PFSK-1 (cell line): ENCODE measurements at regions not wholly inside any gene's neighbourhood (a gene's known extent, or its start where the extent isn't known, plus 50 kb on each side); places are given as distances from the start of the nearest gene placed in this dataset.

ENCODE experiments used
- TAF1 ChIP-seq: IDR thresholded peaks from 2 replicates; pipeline ENCODE4 v1.6.1; 2012; ENCODE audit warnings: low read length, control low read depth, borderline replicate concordance; ENCODE audit not compliant: insufficient read depth
- TF ChIP-seq, protein P1 (sequence below), 2 experiments: IDR thresholded peaks; 2 replicates each; pipeline versions ENCODE4 v1.6.1 to v1.8.0; 2011 to 2012; ENCODE audit warnings: low read depth in 2 of 2, low read length in 2 of 2, control low read depth in 1 of 2, inconsistent platforms in 1 of 2, mild to moderate bottlenecking in 1 of 2, moderate library complexity in 1 of 2; ENCODE audit not compliant: insufficient read depth in 1 of 2

DNA sequence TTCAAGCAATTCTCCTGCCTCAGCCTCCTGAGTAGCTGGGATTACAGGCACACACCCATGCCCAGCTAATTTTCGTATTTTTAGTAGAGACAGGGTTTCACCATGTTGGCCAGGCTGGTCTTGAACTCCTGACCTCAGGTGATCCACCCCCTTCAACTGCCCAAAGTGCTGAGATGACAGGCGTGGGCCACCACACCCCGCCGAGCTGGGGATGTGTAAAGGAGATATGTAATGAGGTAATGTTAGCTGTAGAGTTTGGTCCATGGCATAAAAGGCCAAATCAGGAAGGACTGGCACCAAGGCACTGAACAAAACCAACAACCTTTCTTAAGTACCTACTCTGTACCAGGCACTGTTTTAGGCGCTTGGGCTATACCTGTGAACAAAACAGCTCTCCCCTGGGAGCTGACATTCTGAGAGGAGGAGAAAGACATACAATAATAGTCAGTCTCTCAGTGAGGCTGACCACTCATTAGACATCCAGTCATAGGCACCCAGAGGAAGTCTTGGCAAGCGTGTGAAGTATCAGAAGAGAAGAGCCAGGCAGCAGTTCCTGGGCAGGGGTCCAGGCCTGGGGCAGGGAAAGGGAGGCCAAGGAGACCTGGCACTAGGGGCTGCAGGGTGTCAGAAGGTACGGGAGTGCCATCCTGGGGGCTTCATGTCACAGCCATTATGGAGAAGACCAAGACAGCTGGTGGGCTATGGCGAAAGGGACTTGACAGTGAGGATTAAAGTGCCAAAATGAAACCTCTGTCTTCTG is 164.8 kb upstream of the DTNBP1 start:
- TF ChIP-seq, protein P1, sequence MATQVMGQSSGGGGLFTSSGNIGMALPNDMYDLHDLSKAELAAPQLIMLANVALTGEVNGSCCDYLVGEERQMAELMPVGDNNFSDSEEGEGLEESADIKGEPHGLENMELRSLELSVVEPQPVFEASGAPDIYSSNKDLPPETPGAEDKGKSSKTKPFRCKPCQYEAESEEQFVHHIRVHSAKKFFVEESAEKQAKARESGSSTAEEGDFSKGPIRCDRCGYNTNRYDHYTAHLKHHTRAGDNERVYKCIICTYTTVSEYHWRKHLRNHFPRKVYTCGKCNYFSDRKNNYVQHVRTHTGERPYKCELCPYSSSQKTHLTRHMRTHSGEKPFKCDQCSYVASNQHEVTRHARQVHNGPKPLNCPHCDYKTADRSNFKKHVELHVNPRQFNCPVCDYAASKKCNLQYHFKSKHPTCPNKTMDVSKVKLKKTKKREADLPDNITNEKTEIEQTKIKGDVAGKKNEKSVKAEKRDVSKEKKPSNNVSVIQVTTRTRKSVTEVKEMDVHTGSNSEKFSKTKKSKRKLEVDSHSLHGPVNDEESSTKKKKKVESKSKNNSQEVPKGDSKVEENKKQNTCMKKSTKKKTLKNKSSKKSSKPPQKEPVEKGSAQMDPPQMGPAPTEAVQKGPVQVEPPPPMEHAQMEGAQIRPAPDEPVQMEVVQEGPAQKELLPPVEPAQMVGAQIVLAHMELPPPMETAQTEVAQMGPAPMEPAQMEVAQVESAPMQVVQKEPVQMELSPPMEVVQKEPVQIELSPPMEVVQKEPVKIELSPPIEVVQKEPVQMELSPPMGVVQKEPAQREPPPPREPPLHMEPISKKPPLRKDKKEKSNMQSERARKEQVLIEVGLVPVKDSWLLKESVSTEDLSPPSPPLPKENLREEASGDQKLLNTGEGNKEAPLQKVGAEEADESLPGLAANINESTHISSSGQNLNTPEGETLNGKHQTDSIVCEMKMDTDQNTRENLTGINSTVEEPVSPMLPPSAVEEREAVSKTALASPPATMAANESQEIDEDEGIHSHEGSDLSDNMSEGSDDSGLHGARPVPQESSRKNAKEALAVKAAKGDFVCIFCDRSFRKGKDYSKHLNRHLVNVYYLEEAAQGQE (IDR thresholded peaks at IDR 0.05; ENCODE audit: insufficient read depth in 1 of 2, low read depth in 2 of 2, low read length in 2 of 2): no peak
- no peak for TF ChIP-seq TAF1
